ENCODE measurements at regions not wholly inside any gene's neighbourhood (a gene's known extent, or its start where the extent isn't known, plus 50 kb on each side); places are given as distances from the start of the nearest gene placed in this dataset.

DNA sequence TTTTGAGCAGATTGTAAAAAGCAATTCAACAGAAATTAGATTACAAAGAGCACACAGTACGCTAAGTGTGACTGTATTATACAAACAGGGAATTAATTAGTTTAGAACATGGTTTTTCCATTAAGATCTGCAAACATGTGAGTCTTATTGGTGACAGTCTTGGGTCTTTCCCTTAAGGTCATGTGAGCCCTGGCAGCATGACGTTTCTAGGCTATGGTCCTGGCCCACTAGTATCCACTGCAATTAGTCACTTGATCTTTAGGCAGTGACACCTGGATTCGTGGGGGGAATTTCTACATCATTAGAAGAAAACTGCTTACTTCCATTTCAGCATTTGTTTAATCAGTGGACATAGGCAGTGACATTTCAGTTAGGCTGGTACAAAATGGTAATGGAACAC lies 360.2 kb upstream of the NR2F2 start:
- BruUV-seq (replicated peaks), result no TSS peak
- 11% methylated on average over 3 of the region's 3 CpGs for WGBS (ENCODE audit: low lambda C conversion rate)
- DNase-seq (ENCODE audit: low spot score) (no peak), FAIRE-seq (no peak), ATAC-seq (no peak)
- Histone ChIP-seq H3K4me3 (replicated peaks in 1 of 3; ENCODE audit: insufficient read depth in 1 of 3, low read depth in 2 of 3, low read length in 3 of 3) (no peak overlapping the region), H3K79me2 (ENCODE audit: insufficient read depth, low read length) (no peaks in the 10 kb centered on the region), H3K27ac (ENCODE audit: extremely low read length, insufficient read depth, low read length) (no peak overlapping the region), H2AFZ (ENCODE audit: low read length) (no peak overlapping the region), H3K36me3 (replicated peaks in 1 of 2; ENCODE audit: control insufficient read depth in 1 of 2, insufficient read depth in 2 of 2, low read length in 2 of 2) (no peaks in the 10 kb centered on the region), H3K9ac (ENCODE audit: insufficient read depth, low read depth, low read length) (no peak overlapping the region), H3K4me2 (ENCODE audit: low read depth, low read length) (no peak overlapping the region), H3K9me3 (ENCODE audit: low read length) (no peaks in the 10 kb centered on the region), H4K20me1 (ENCODE audit: insufficient read depth, low read length) (no peaks in the 10 kb centered on the region), H3K4me1 (ENCODE audit: insufficient read depth, low read length) (no peaks in the 10 kb centered on the region), H3K27me3 (ENCODE audit: control insufficient read depth in 1 of 2, insufficient read depth in 2 of 2, low read length in 2 of 2) (peaks cover 0 to 5% of the 10 kb centered on the region in 2 experiments; a peak in 1 of 5 replicates)
- intact Hi-C loops (cut with micrococcal nuclease; ENCODE audit: unreplicated experiment), result no loop called here
- CTCF ChIA-PET (ENCODE audit: low intra/inter-chr PET ratio, low total read pairs), result no interaction called here
- POLR2A ChIA-PET, result no interaction called here
- in situ Hi-C loops (cut with HindIII; ENCODE audit: extremely low pct_ligation_motif_present, low pct_unique_long_range_greater_than_20kb), result no loop called here
- peak; percentile 28 for TF ChIP-seq HNRNPK (IDR thresholded peaks at IDR 0.05; ENCODE audit: low read depth, low read length, poor library complexity, severe bottlenecking)
- TF ChIP-seq THRA (CRISPR knock-in tag; IDR thresholded peaks at IDR 0.05; ENCODE audit: borderline replicate concordance), result no peak

GRCh38 chr15:95972041-95972553 lies 358.4 kb upstream of the NR2F2 start:
- CTCF ChIA-PET (ENCODE audit: low intra/inter-chr PET ratio, low total read pairs), result no interaction called here

More at GRCh38 chr15:95972041-95972553, 358.4 kb upstream of the NR2F2 start:
- POLR2A ChIA-PET, result no interaction called here
- FAIRE-seq, result no peak
- H3K9ac ChIP-seq (ENCODE audit: insufficient read depth, low read depth, low read length), result no peak overlapping the region
- no peak for ATAC-seq
- H2AFZ ChIP-seq (ENCODE audit: low read length), result no peak overlapping the region
- no peaks in the 10 kb centered on the region for H3K9me3 ChIP-seq (ENCODE audit: low read length)
- H3K79me2 ChIP-seq (ENCODE audit: insufficient read depth, low read length), result no peaks in the 10 kb centered on the region
- intact Hi-C loops (cut with micrococcal nuclease; ENCODE audit: unreplicated experiment) (no loop called here), in situ Hi-C loops (cut with HindIII; ENCODE audit: extremely low pct_ligation_motif_present, low pct_unique_long_range_greater_than_20kb) (no loop called here)
- 31% methylated on average over 6 of the region's 6 CpGs for WGBS (ENCODE audit: low lambda C conversion rate)
- TF ChIP-seq, protein P1, sequence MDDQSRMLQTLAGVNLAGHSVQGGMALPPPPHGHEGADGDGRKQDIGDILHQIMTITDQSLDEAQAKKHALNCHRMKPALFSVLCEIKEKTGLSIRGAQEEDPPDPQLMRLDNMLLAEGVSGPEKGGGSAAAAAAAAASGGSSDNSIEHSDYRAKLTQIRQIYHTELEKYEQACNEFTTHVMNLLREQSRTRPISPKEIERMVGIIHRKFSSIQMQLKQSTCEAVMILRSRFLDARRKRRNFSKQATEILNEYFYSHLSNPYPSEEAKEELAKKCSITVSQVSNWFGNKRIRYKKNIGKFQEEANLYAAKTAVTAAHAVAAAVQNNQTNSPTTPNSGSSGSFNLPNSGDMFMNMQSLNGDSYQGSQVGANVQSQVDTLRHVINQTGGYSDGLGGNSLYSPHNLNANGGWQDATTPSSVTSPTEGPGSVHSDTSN (CRISPR knock-in tag; IDR thresholded peaks at IDR 0.05; ENCODE audit: borderline replicate concordance), result no peak
- TF ChIP-seq SIX4 (CRISPR knock-in tag; IDR thresholded peaks at IDR 0.05) (no peak), HCFC1 (IDR thresholded peaks at IDR 0.05; ENCODE audit: low read depth, low read length) (no peak), ZNF672 (CRISPR knock-in tag; IDR thresholded peaks at IDR 0.05) (no peak), NFE2 (CRISPR knock-in tag; IDR thresholded peaks at IDR 0.05) (no peak), SRSF4 (IDR thresholded peaks at IDR 0.05; ENCODE audit: low read depth, low read length, poor library complexity, severe bottlenecking) (no peak), ZBTB8A (CRISPR knock-in tag; IDR thresholded peaks at IDR 0.05; ENCODE audit: borderline replicate concordance, low read depth) (no peak)
- no TSS peak for BruUV-seq (replicated peaks)
- DNase-seq (ENCODE audit: low spot score), result no peak
- no peak overlapping the region for H3K4me2 ChIP-seq (ENCODE audit: low read depth, low read length)
- H3K27ac ChIP-seq (ENCODE audit: extremely low read length, insufficient read depth, low read length), result no peak overlapping the region
- no peaks in the 10 kb centered on the region for H3K36me3 ChIP-seq (replicated peaks in 1 of 2; ENCODE audit: control insufficient read depth in 1 of 2, insufficient read depth in 2 of 2, low read length in 2 of 2)
- no peaks in the 10 kb centered on the region for H3K4me1 ChIP-seq (ENCODE audit: insufficient read depth, low read length)
- no peak overlapping the region for H3K4me3 ChIP-seq (replicated peaks in 1 of 3; ENCODE audit: insufficient read depth in 1 of 3, low read depth in 2 of 3, low read length in 3 of 3)
- no peaks in the 10 kb centered on the region for H4K20me1 ChIP-seq (ENCODE audit: insufficient read depth, low read length)
- H3K27me3 ChIP-seq (ENCODE audit: control insufficient read depth in 1 of 2, insufficient read depth in 2 of 2, low read length in 2 of 2), result peaks cover 0 to 5% of the 10 kb centered on the region in 2 experiments; a peak in 1 of 5 replicates
